Heart left ventricle (tissue), 16 donors: ENCODE measurements at regions not wholly inside any gene's neighbourhood (a gene's known extent, or its start where the extent isn't known, plus 50 kb on each side); places are given as distances from the start of the nearest gene placed in this dataset.

Experiments
- ATAC-seq, 4 donors: fragments of 200-7000 bp; cut with Tn5 transposase; one replicate each; pipeline ENCODE4 v1.9.1; 2020 to 2022; ENCODE audit warnings: moderate library complexity in 4 of 4, mild to moderate bottlenecking in 3 of 4, moderate number of reproducible peaks in 1 of 4
- DNase-seq, 5 donors: peaks; one replicate each; pipeline ENCODE4 v3.0.0-alpha.2; 2020
- H3K27ac ChIP-seq, 12 donors: fragments of 200-600 bp; sonication (generic) in 4 of 12; one replicate each; pipeline versions ENCODE4 v1.5.0 to v1.8.0; 2016 to 2022; ENCODE audit warnings: mild to moderate bottlenecking in 2 of 12
- H3K27me3 ChIP-seq, 9 donors: fragments of 200-600 bp; sonication (generic) in 2 of 9; one replicate each; pipeline versions ENCODE4 v1.5.1 to v1.8.0; 2016 to 2022; ENCODE audit warnings: mild to moderate bottlenecking in 3 of 9
- H3K36me3 ChIP-seq, 9 donors: fragments of 200-600 bp; sonication (generic) in 2 of 9; one replicate each; pipeline versions ENCODE4 v1.5.0 to v1.8.0; 2018 to 2022; ENCODE audit warnings: mild to moderate bottlenecking in 2 of 9
- H3K4me1 ChIP-seq, 12 donors: fragments of 200-600 bp; sonication (generic) in 4 of 12; one replicate each; pipeline versions ENCODE4 v1.5.0 to v1.8.0; 2016 to 2022; ENCODE audit warnings: mild to moderate bottlenecking in 3 of 12
- H3K4me3 ChIP-seq, 12 donors: fragments of 200-600 bp; sonication (generic) in 4 of 12; one replicate each; pipeline versions ENCODE4 v1.5.0 to v1.8.0; 2017 to 2022; ENCODE audit warnings: mild to moderate bottlenecking in 9 of 12, moderate library complexity in 4 of 12
- H3K9me3 ChIP-seq, 12 donors: fragments of 200-600 bp; sonication (generic) in 4 of 12; one replicate each; pipeline versions ENCODE4 v1.5.0 to v1.8.0; 2016 to 2022; ENCODE audit warnings: mild to moderate bottlenecking in 1 of 12
- POLR2A ChIP-seq, 2 donors: fragments of 450-650 bp; IDR thresholded peaks; one replicate each; pipeline ENCODE4 v1.6.1; 2017; ENCODE audit warnings: antibody characterized with exemption in 2 of 2, mild to moderate bottlenecking in 2 of 2, moderate library complexity in 2 of 2
- WGBS, 4 donors: extraction: QIAGEN DNeasy Blood & Tissue Kit in 2 of 4; methylation state at CpG; one replicate each; pipeline versions ENCODE4 v1.1.5 to v1.1.7; 2013 to 2018; 5-methylcytosine and 5-hydroxymethylcytosine counted together
- intact Hi-C, 10 donors: fragments of 100-400 bp; cut with DNase I; formaldehyde crosslinking; loops; one replicate each; pipeline versions ENCODE4 v1.11.1 to v1.14.2; 2022
- TF ChIP-seq, protein P1 (sequence below), 12 donors: fragments of 200-600 bp; sonication (generic) in 4 of 12; IDR thresholded peaks; one replicate each; pipeline versions ENCODE4 v1.5.0 to v1.8.0; 2018 to 2022; ENCODE audit warnings: antibody characterized with exemption in 12 of 12, mild to moderate bottlenecking in 5 of 12
- donor health status: ischemic (EF 13 %, LVEDD 7.1; RV severe dilation, severe dysfunction).
- donor health status: healthy with polysubstance abuse.
- donor health status: DM: no; HTN: yes; CAD: no.
- donor health status: DM: no; HTN: no; CAD: no.
- donor health status: ischemic (EF 25% LVEDD 6.9; RV normal size, moderate dysfunction).
- donor health status: ischemic (EF 25% LVEDD 5.7; RV mildly dilated, moderate dysfunction).
- donor health status: healthy.
- donor health status: DM: yes; HTN: yes; CAD: no.
- donor health status: ischemic (EF 35%, LVEDD 5.7; RV mildly dilated, moderate dysfunction).
- donor health status: nonischemic (EF 11% LVEDD 7.7; RV severe dilation, severe dysfunction).
- donor health status: DM: yes; HTN: yes; CAD: no.
- donor health status: PGD.
- donor health status: ischemic (EF 29% LVEDD 5.4; RV normal size, mild dysfunction).
- donor health status: nonischemic (EF 23%, LVEDD 6.1; RV moderate dilation, normal function).

DNA sequence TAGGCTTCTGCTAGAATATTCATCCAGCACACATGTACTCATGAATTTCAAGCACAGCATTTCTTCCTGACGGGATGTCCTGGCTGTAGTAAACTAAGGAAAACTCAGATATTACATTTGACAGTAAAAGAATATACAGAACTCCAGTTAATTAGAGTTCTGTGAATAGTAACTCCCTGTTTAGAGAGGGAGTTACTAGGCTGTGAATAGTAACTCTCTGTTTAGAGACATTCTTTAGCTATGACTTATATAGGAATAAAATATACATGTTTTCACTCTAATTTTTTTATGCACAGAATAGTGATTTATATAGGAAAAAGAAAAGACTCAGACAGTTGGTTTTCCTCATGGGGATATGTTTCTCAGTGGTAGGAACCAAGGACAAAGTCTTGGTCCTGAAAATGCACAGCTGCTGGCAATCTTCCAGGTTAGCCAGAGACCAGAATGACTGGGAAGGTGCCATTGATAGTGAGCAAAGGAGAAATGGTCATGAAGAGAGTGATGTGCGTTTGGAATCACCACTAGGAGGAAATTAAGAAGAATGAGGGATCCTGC is 480.7 kb upstream of the THBS1 start:
- no peak overlapping the region for H3K27ac ChIP-seq
- no peak for TF ChIP-seq POLR2A (IDR thresholded peaks at IDR 0.05)
- TF ChIP-seq, protein P1, sequence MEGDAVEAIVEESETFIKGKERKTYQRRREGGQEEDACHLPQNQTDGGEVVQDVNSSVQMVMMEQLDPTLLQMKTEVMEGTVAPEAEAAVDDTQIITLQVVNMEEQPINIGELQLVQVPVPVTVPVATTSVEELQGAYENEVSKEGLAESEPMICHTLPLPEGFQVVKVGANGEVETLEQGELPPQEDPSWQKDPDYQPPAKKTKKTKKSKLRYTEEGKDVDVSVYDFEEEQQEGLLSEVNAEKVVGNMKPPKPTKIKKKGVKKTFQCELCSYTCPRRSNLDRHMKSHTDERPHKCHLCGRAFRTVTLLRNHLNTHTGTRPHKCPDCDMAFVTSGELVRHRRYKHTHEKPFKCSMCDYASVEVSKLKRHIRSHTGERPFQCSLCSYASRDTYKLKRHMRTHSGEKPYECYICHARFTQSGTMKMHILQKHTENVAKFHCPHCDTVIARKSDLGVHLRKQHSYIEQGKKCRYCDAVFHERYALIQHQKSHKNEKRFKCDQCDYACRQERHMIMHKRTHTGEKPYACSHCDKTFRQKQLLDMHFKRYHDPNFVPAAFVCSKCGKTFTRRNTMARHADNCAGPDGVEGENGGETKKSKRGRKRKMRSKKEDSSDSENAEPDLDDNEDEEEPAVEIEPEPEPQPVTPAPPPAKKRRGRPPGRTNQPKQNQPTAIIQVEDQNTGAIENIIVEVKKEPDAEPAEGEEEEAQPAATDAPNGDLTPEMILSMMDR (IDR thresholded peaks at IDR 0.05): no peak
- intact Hi-C loops: no loop called here
- H3K4me1 ChIP-seq: peaks cover 0 to 6% (median 0%) of the 10 kb centered on the region in 12 donors
- no peak overlapping the region for H3K4me3 ChIP-seq
- ATAC-seq: no peak
- H3K9me3 ChIP-seq: no peaks in the 10 kb centered on the region
- DNase-seq: no peak
- 50 to 66% (median 59%) methylated on average over 2 of the region's 2 CpGs for WGBS, 4 donors
- H3K36me3 ChIP-seq: no peaks in the 10 kb centered on the region
- no peaks in the 10 kb centered on the region for H3K27me3 ChIP-seq

DNA sequence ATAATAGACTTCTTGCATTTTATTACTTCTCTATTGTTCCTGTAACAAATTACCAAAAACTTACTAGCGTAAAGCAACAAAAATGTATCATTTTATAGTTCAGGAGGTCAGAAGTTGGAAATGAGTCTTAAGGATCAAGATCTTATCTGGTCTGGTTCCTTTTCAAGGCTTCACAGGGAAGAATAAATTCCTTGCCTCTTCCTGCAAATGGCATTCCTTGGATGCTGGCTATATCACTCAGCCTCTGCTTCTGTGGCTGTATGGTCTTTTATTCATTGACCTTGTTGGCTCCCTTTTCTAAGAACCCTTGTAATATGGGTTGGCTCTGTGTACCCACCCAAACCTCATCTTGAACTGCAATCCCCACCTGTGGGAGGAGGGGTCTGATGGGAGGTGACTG is 478.4 kb upstream of the THBS1 start:
- H3K4me3 ChIP-seq: no peak overlapping the region
- ATAC-seq: no peak
- H3K27me3 ChIP-seq: no peaks in the 10 kb centered on the region
- no peak overlapping the region for H3K27ac ChIP-seq
- TF ChIP-seq, protein P1 (IDR thresholded peaks at IDR 0.05): no peak
- no peak for TF ChIP-seq POLR2A (IDR thresholded peaks at IDR 0.05)
- WGBS, 4 donors: 77 to 91% (median 87%) methylated on average over 1 of the region's 1 CpG
- intact Hi-C loops: no loop called here
- no peak for DNase-seq
- no peaks in the 10 kb centered on the region for H3K9me3 ChIP-seq
- peaks cover 0 to 6% (median 0%) of the 10 kb centered on the region in 12 donors for H3K4me1 ChIP-seq
- no peaks in the 10 kb centered on the region for H3K36me3 ChIP-seq

DNA sequence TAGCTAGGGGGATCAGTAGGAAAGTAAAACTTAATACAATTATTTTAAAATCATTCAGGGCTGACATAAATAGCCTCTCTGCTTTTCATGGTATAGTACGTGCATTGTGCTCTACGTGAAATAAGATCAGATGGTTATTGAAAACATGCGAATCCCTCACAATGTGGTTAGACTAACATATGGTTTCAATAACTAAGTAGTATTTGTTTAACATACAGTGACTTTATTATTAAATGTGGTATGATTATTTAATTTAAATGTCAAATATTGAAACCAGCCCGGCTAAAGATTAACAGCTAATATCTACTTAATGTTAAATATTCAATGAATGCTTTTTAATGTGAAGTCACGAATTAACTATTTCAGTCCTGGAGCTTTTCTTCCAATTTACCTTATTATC is 473.9 kb upstream of the THBS1 start:
- no peaks in the 10 kb centered on the region for H3K4me1 ChIP-seq
- intact Hi-C loops: no loop called here
- no peak for ATAC-seq
- H3K27ac ChIP-seq: no peak overlapping the region
- no peaks in the 10 kb centered on the region for H3K9me3 ChIP-seq
- no peak for TF ChIP-seq POLR2A (IDR thresholded peaks at IDR 0.05)
- no peaks in the 10 kb centered on the region for H3K36me3 ChIP-seq
- H3K4me3 ChIP-seq: no peak overlapping the region
- DNase-seq: no peak
- 91 to 94% (median 92%) methylated on average over 5 of the region's 5 CpGs for WGBS, 4 donors
- no peaks in the 10 kb centered on the region for H3K27me3 ChIP-seq

DNA sequence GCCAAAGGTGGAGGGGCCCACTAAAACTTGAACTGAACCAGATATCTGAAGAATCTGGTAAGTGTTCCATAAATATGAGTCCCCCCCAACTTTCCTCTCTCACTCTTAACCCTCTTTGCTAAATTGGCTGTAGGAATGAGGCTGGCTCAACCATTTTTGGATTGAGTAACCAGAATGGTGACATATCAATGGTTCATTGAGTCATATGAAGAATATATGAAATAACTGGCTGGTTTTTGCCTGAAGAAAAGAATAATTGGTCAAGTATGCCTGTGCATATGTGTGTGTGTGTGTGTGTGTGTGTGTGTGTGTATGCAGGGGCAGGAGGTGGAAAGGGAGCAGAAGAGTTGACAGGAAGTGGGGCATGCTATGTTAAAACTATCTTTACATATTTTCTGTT is 472.9 kb upstream of the THBS1 start:
- Histone ChIP-seq H3K9me3 (no peaks in the 10 kb centered on the region), H3K27me3 (no peaks in the 10 kb centered on the region), H3K27ac (no peak overlapping the region), H3K4me1 (no peaks in the 10 kb centered on the region), H3K36me3 (no peaks in the 10 kb centered on the region), H3K4me3 (no peak overlapping the region)
- TF ChIP-seq, protein P1 (IDR thresholded peaks at IDR 0.05): no peak
- TF ChIP-seq POLR2A (IDR thresholded peaks at IDR 0.05): no peak
- intact Hi-C loops: no loop called here
- no peak for DNase-seq
- no peak for ATAC-seq

DNA sequence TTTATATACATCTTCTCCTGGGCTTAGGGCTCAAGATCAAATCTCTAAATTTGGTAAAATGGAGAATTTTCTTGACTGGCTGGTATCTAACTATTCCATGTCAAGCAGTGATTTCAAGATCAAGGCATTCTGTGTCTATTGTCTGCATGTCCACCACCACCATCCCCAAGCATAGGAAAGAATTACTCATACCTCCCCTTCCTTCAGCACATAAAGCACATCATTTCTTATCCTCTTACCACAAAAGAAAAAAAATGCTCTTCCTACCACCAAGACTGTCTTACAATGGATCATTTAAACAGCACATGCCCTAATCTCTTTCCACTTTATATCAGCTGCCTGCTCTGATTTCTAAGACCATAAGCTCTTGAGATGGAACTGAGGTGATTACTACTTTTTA is 470.5 kb upstream of the THBS1 start:
- ATAC-seq (no peak), DNase-seq (no peak)
- H3K27me3 ChIP-seq: no peaks in the 10 kb centered on the region
- intact Hi-C loops: no loop called here
- H3K4me1 ChIP-seq: no peaks in the 10 kb centered on the region
- H3K27ac ChIP-seq: no peak overlapping the region
- H3K36me3 ChIP-seq: no peaks in the 10 kb centered on the region
- H3K9me3 ChIP-seq: no peaks in the 10 kb centered on the region
- no peak overlapping the region for H3K4me3 ChIP-seq
- TF ChIP-seq, protein P1 (IDR thresholded peaks at IDR 0.05): no peak
- no peak for TF ChIP-seq POLR2A (IDR thresholded peaks at IDR 0.05)
